CD14-positive monocyte (primary cell): ENCODE measurements at regions not wholly inside any gene's neighbourhood (a gene's known extent, or its start where the extent isn't known, plus 50 kb on each side); places are given as distances from the start of the nearest gene placed in this dataset.

Source experiments
- DNase-seq, 3 donors: peaks; one replicate each; pipeline ENCODE4 v3.0.0-alpha.2; 2011 to 2022
- H2AFZ ChIP-seq: 2 replicates; pipeline ENCODE4 v1.6.0; 2012; ENCODE audit warnings: mild to moderate bottlenecking, low read depth, low read length, inconsistent platforms; ENCODE audit not compliant: insufficient read depth, poor library complexity, severe bottlenecking
- H3K27ac ChIP-seq, 2 donors: 1 replicate in 1 of 2; 2 replicates in 1 of 2; pipeline ENCODE4 v1.5.1; 2012 to 2013; ENCODE audit warnings: low read length in 2 of 2, control low read depth in 1 of 2, inconsistent platforms in 1 of 2, low read depth in 1 of 2, mild to moderate bottlenecking in 1 of 2
- H3K27me3 ChIP-seq, 2 donors: one replicate each; pipeline versions ENCODE4 v1.6.0 to v1.6.1; 2011 to 2013; ENCODE audit warnings: low read length in 2 of 2; ENCODE audit not compliant: control insufficient read depth in 2 of 2, insufficient read depth in 2 of 2
- H3K36me3 ChIP-seq, 2 donors: replicated peaks in 1 of 2; 1 replicate in 1 of 2; 2 replicates in 1 of 2; pipeline versions ENCODE4 v1.5.1 to v1.6.1; 2012 to 2013; ENCODE audit warnings: low read length in 2 of 2, control low read depth in 1 of 2, inconsistent platforms in 1 of 2, mild to moderate bottlenecking in 1 of 2; ENCODE audit not compliant: insufficient read depth in 2 of 2, control insufficient read depth in 1 of 2
- H3K4me1 ChIP-seq, 2 donors: 1 replicate in 1 of 2; 2 replicates in 1 of 2; pipeline versions ENCODE4 v1.5.1 to v1.6.1; 2012 to 2013; ENCODE audit warnings: low read length in 2 of 2, control low read depth in 1 of 2, inconsistent platforms in 1 of 2, mild to moderate bottlenecking in 1 of 2, moderate library complexity in 1 of 2; ENCODE audit not compliant: insufficient read depth in 2 of 2, control insufficient read depth in 1 of 2
- H3K4me2 ChIP-seq: replicated peaks from 2 replicates; pipeline ENCODE3; 2012; ENCODE audit warnings: low read length, moderate library complexity, mild to moderate bottlenecking; ENCODE audit not compliant: poor library complexity, severe bottlenecking; ENCODE audit errors: extremely low read depth
- H3K4me3 ChIP-seq, 3 experiments: fragments of 200-600 bp in 1 of 3; sonication (generic) in 1 of 3; replicated peaks in 1 of 3; 1 replicate in 2 of 3; 2 replicates in 1 of 3; pipeline ENCODE4 v1.5.1; 2011 to 2013; ENCODE audit warnings: low read length in 3 of 3, mild to moderate bottlenecking in 3 of 3, control low read depth in 2 of 3, low read depth in 2 of 3, inconsistent platforms in 1 of 3, moderate library complexity in 1 of 3
- H3K79me2 ChIP-seq: 2 replicates; pipeline ENCODE4 v1.6.0; 2012; ENCODE audit warnings: mild to moderate bottlenecking, control low read depth, inconsistent platforms, low read length, moderate library complexity; ENCODE audit not compliant: insufficient read depth
- H3K9ac ChIP-seq: 2 replicates; pipeline ENCODE4 v1.6.0; 2017; ENCODE audit warnings: low read length, mild to moderate bottlenecking; ENCODE audit not compliant: insufficient read depth, poor library complexity, severe bottlenecking
- H3K9me3 ChIP-seq, 2 donors: replicated peaks in 1 of 2; 1 replicate in 1 of 2; 2 replicates in 1 of 2; pipeline versions ENCODE4 v1.5.1 to v1.6.1; 2012 to 2013; ENCODE audit warnings: low read length in 2 of 2, control low read depth in 1 of 2; ENCODE audit not compliant: control insufficient read depth in 1 of 2, insufficient read depth in 1 of 2
- H4K20me1 ChIP-seq: 2 replicates; pipeline ENCODE4 v1.6.0; 2012; ENCODE audit warnings: mild to moderate bottlenecking, low read length, control low read depth, moderate library complexity; ENCODE audit not compliant: insufficient read depth
- H3K27ac Mint-ChIP-seq, 7 donors: one replicate each; pipeline ENCODE4 v1.8.0; 2020; ENCODE audit warnings: mild to moderate bottlenecking in 7 of 7, mixed read lengths in 7 of 7, moderate library complexity in 6 of 7, inconsistent platforms in 2 of 7
- H3K27me3 Mint-ChIP-seq, 3 donors: one replicate each; pipeline ENCODE4 v1.8.0; 2021 to 2022; ENCODE audit warnings: low read depth in 3 of 3, mild to moderate bottlenecking in 3 of 3, mixed read lengths in 3 of 3, moderate library complexity in 3 of 3, inconsistent platforms in 1 of 3
- H3K36me3 Mint-ChIP-seq, 2 donors: one replicate each; pipeline ENCODE4 v1.8.0; 2020; ENCODE audit warnings: mixed read lengths in 2 of 2, inconsistent platforms in 1 of 2, mild to moderate bottlenecking in 1 of 2
- H3K4me1 Mint-ChIP-seq: one replicate; pipeline ENCODE4 v1.8.0; 2020; ENCODE audit warnings: mild to moderate bottlenecking, mixed read lengths
- H3K4me3 Mint-ChIP-seq, 2 donors: one replicate each; pipeline ENCODE4 v1.8.0; 2020; ENCODE audit warnings: mild to moderate bottlenecking in 2 of 2, mixed read lengths in 2 of 2, moderate library complexity in 1 of 2
- H3K9me3 Mint-ChIP-seq, 7 donors: one replicate each; pipeline ENCODE4 v1.8.0; 2020 to 2022; ENCODE audit warnings: mixed read lengths in 7 of 7, mild to moderate bottlenecking in 6 of 7, moderate library complexity in 6 of 7, inconsistent platforms in 2 of 7
- CTCF ChIP-seq: fragments of 200-600 bp; IDR thresholded peaks from one replicate; pipeline ENCODE4 v1.8.0; 2022; ENCODE audit warnings: antibody characterized with exemption, mild to moderate bottlenecking
- WGBS: methylation state at CpG from one replicate; pipeline ENCODE4 v1.1.5; 2013; ENCODE audit warnings: missing lambda C conversion rate; ENCODE audit not compliant: insufficient coverage; 5-methylcytosine and 5-hydroxymethylcytosine counted together
- intact Hi-C, 2 donors: fragments of 100-400 bp; cut with micrococcal nuclease; formaldehyde crosslinking; loops; one replicate each; pipeline versions ENCODE4 v1.15.0 to v1.15.1; 2023

- TF ChIP-seq CTCF = no peak
- Histone ChIP-seq H3K36me3 (no peaks in the 10 kb centered on the region), H2AFZ (no peak overlapping the region), H4K20me1 (no peaks in the 10 kb centered on the region), H3K79me2 (no peaks in the 10 kb centered on the region), H3K4me3 (no peak overlapping the region), H3K9ac (no peak overlapping the region), H3K27ac (no peak overlapping the region), H3K27me3 (no peaks in the 10 kb centered on the region), H3K9me3 (no peaks in the 10 kb centered on the region), H3K4me2 (no peak overlapping the region), H3K4me1 (no peaks in the 10 kb centered on the region)
- Mint-ChIP-seq H3K4me1 (no peaks in the 10 kb centered on the region), H3K27me3 (no peaks in the 10 kb centered on the region), H3K27ac (peak overlapping the region in 2 of 7 donors; percentile 3 to 21), H3K9me3 (no peaks in the 10 kb centered on the region), H3K4me3 (no peak overlapping the region), H3K36me3 (no peaks in the 10 kb centered on the region)
- intact Hi-C loops = no loop called here
- WGBS = 92% methylated on average over 14 of the region's 14 CpGs
- DNase-seq = no peak
Observed at GRCh38 chr4:153095448-153096204, 108.6 kb upstream of the TRIM2 start.

GRCh38 chr4:153096344-153096743, 107.9 kb upstream of the TRIM2 start:
- H3K9me3 Mint-ChIP-seq = no peaks in the 10 kb centered on the region
- Histone ChIP-seq H3K9me3 (no peaks in the 10 kb centered on the region), H3K4me2 (no peak overlapping the region), H3K27me3 (no peaks in the 10 kb centered on the region), H3K4me1 (no peaks in the 10 kb centered on the region), H4K20me1 (no peaks in the 10 kb centered on the region), H3K79me2 (no peaks in the 10 kb centered on the region), H2AFZ (no peak overlapping the region), H3K9ac (no peak overlapping the region), H3K36me3 (no peaks in the 10 kb centered on the region), H3K4me3 (no peak overlapping the region), H3K27ac (no peak overlapping the region)
- H3K4me1 Mint-ChIP-seq = no peaks in the 10 kb centered on the region
- H3K36me3 Mint-ChIP-seq = no peaks in the 10 kb centered on the region
- DNase-seq = no peak
- WGBS = 94% methylated on average over 2 of the region's 3 CpGs
- H3K27ac Mint-ChIP-seq = no peak overlapping the region
- H3K27me3 Mint-ChIP-seq = peaks cover 0 to under 1% (median 0%) of the 10 kb centered on the region in 3 donors
- H3K4me3 Mint-ChIP-seq = no peak overlapping the region
- intact Hi-C loops = no loop called here
- no peak for TF ChIP-seq CTCF
